ENCODE measurements at regions not wholly inside any gene's neighbourhood (a gene's known extent, or its start where the extent isn't known, plus 50 kb on each side); places are given as distances from the start of the nearest gene placed in this dataset.

- Histone ChIP-seq H3K9me3 (no peaks in the 10 kb centered on the region), H3K4me1 (no peaks in the 10 kb centered on the region), H3K27me3 (no peaks in the 10 kb centered on the region), H3K36me3 (no peaks in the 10 kb centered on the region), H3K4me3 (no peak overlapping the region), H3K27ac (peak overlapping the region; percentile 30)
- TF ChIP-seq POLR2A (IDR thresholded peaks at IDR 0.05), result no peak
- TF ChIP-seq POLR2AphosphoS5 (IDR thresholded peaks at IDR 0.05; ENCODE audit: insufficient read depth in 1 of 2, low read depth in 1 of 2), result peak; percentile 52 to 71
- DNase-seq (ENCODE audit: extremely low spot score in 2 of 2), result no peak
- intact Hi-C loops (cut with DNase I), result no loop called here
Observed at GRCh38 chr9:107587191-107587963, 97.8 kb upstream of the KLF4 start.

GRCh38 chr9:107586493-107586892 lies 96.9 kb upstream of the KLF4 start:
- DNase-seq (ENCODE audit: extremely low spot score in 2 of 2), result no peak
- H3K4me3 ChIP-seq, result no peak overlapping the region
- H3K27ac ChIP-seq, result no peak overlapping the region
- TF ChIP-seq POLR2A (IDR thresholded peaks at IDR 0.05), result no peak
- no peak for TF ChIP-seq POLR2AphosphoS5 (IDR thresholded peaks at IDR 0.05; ENCODE audit: insufficient read depth in 1 of 2, low read depth in 1 of 2)
- TF ChIP-seq CTCF (IDR thresholded peaks at IDR 0.05), result no peak
- H3K36me3 ChIP-seq, result no peaks in the 10 kb centered on the region
- no peaks in the 10 kb centered on the region for H3K9me3 ChIP-seq
- intact Hi-C loops (cut with DNase I), result no loop called here
- H3K27me3 ChIP-seq, result no peaks in the 10 kb centered on the region
- no peaks in the 10 kb centered on the region for H3K4me1 ChIP-seq

GRCh38 chr9:107585465-107585864 lies 95.9 kb upstream of the KLF4 start:
- intact Hi-C loops (cut with DNase I), result no loop called here
- Histone ChIP-seq H3K36me3 (no peaks in the 10 kb centered on the region), H3K9me3 (no peaks in the 10 kb centered on the region), H3K27me3 (no peaks in the 10 kb centered on the region), H3K4me3 (no peak overlapping the region), H3K27ac (no peak overlapping the region), H3K4me1 (no peaks in the 10 kb centered on the region)
- DNase-seq (ENCODE audit: extremely low spot score in 2 of 2), result no peak
- TF ChIP-seq POLR2AphosphoS5 (IDR thresholded peaks at IDR 0.05; ENCODE audit: insufficient read depth in 1 of 2, low read depth in 1 of 2) (no peak), CTCF (IDR thresholded peaks at IDR 0.05) (no peak), POLR2A (IDR thresholded peaks at IDR 0.05) (no peak)

- TF ChIP-seq CTCF (IDR thresholded peaks at IDR 0.05), result no peak
- no peak for TF ChIP-seq POLR2AphosphoS5 (IDR thresholded peaks at IDR 0.05; ENCODE audit: insufficient read depth in 1 of 2, low read depth in 1 of 2)
- no peak for TF ChIP-seq POLR2A (IDR thresholded peaks at IDR 0.05)
- no peaks in the 10 kb centered on the region for H3K36me3 ChIP-seq
- intact Hi-C loops (cut with DNase I), result no loop called here
- no peaks in the 10 kb centered on the region for H3K9me3 ChIP-seq
- H3K27ac ChIP-seq, result no peak overlapping the region
- no peak for DNase-seq (ENCODE audit: extremely low spot score in 2 of 2)
- H3K27me3 ChIP-seq, result no peaks in the 10 kb centered on the region
- H3K4me3 ChIP-seq, result no peak overlapping the region
- H3K4me1 ChIP-seq, result no peaks in the 10 kb centered on the region
Observed at GRCh38 chr9:107584944-107585343, 95.4 kb upstream of the KLF4 start.

- no peak overlapping the region for H3K4me3 ChIP-seq
- no peaks in the 10 kb centered on the region for H3K27me3 ChIP-seq
- no peak overlapping the region for H3K27ac ChIP-seq
- H3K4me1 ChIP-seq, result no peaks in the 10 kb centered on the region
- TF ChIP-seq POLR2A (IDR thresholded peaks at IDR 0.05) (no peak), POLR2AphosphoS5 (IDR thresholded peaks at IDR 0.05; ENCODE audit: insufficient read depth in 1 of 2, low read depth in 1 of 2) (no peak), CTCF (IDR thresholded peaks at IDR 0.05) (no peak)
- H3K9me3 ChIP-seq, result no peaks in the 10 kb centered on the region
- no peaks in the 10 kb centered on the region for H3K36me3 ChIP-seq
- intact Hi-C loops (cut with DNase I), result no loop called here
- no peak for DNase-seq (ENCODE audit: extremely low spot score in 2 of 2)
Observed at GRCh38 chr9:107584186-107584585, 94.6 kb upstream of the KLF4 start.

Measured in vagina (tissue), 2 donors.